HS-27A (cell line): ENCODE measurements at regions not wholly inside any gene's neighbourhood (a gene's known extent, or its start where the extent isn't known, plus 50 kb on each side); places are given as distances from the start of the nearest gene placed in this dataset.

Experiments
- DNase-seq: peaks from one replicate; pipeline ENCODE4 v3.0.0-alpha.2; 2012; ENCODE audit warnings: low read depth, missing footprints

DNA sequence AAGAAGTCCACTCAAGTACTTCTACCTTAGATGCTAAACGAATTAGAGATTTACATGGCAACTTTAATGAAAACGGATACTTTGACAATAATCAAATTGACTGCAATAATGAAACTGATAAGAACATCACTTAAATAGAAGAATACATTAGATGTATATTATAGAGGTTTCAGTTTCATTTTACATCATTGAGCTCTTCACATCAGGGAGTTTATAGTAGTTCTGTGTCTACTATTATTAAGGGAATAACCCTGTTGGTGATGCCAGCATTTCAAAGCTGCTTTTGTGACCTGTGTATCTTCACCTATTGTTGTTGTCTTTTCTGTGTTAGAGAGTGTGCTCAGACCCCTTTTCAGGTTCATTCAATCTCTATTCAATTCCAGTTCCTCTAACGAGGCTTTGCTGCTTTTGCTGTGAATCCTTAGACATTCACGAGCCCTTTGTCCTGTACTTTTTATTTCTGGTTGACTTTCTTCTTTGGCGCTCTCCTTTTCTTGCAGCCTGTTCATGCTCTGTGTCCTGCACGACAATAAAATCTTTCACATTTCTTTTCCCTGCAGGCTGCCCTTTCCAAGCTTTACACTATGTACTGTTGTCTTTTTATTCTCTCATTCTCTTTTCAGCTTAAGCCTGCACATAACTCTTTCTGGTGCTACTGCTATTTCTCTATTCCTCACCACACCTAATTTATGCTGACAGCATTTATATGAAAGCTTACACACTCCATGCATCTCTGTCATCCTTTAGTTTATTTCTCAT, 232.1 kb downstream of the CPE start:
- no peak for DNase-seq

DNA sequence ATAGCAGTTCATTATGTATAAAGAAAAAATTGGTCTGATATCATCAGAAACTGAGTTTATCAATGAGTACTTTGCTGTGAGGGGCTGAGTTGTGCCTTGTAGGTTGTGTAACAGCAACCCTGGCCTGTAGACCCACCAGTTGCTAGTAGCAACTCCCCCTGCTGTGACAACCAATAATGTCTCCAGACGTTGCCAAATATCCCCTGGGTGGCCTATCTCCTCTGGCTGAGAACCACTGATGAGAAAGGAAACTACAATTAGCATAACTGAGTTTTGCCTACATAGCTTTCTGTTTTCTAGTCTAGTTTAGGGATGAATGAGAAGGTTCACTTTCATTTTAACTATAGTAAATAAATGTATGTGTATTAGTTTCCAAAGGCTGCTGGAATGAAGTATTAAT, 234.1 kb downstream of the CPE start:
- DNase-seq = no peak

DNA sequence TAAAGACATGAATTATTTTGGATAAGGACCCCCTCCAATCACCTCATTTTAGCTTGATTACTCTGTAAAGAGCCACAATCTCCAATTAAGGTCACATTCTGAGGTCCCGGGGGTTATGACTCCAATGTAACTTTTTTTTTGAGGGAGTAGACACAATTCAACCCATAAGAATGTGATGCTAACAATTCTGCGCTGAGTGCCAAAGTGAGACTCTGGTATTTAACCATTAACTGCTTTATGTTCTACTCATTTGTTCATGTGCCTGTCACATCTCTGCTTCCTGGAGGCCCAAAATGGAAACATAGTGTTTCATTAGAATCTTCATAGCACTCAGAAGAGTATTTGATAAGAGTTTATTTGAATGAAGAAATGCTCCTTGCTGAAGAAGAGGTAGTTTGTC, 234.8 kb downstream of the CPE start:
- no peak for DNase-seq

DNA sequence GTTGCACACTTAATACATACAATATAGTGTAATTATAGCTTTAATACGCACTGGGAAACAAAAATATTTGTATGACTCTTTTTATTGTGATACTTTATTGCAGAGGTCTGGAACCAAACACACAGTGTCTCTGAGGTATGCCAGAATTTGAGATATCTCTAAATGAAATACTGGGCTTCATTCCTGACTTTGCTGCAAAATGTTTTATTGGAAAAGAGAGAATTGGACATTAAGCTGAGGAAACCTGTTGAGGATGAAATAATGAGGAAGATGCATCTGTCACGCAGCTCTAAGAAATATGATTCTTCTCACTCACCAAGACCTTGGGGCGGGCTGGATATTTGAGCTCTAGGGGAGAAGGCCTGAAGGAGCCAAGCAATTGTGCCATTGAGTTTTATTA, 242.1 kb downstream of the CPE start:
- DNase-seq = no peak

DNA sequence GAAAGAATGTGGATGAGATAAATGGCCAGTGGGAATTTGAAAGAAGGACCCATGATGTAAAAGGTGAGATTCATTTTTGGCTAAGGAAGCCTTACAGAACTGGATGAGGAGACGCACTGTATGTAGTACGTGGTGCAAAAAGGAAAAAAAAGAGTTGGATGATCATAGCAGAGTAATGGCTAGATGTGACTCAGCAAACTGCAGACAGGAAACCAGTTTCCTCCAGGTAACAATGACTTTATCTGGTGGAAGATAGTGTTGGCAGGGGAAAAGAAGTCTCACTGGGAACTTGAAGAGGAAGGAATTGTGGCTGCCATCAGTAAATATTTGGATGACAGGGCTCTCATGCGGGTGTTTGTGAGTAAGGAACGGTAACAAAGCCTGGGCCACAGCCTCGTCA, 243.2 kb downstream of the CPE start:
- DNase-seq = no peak

DNA sequence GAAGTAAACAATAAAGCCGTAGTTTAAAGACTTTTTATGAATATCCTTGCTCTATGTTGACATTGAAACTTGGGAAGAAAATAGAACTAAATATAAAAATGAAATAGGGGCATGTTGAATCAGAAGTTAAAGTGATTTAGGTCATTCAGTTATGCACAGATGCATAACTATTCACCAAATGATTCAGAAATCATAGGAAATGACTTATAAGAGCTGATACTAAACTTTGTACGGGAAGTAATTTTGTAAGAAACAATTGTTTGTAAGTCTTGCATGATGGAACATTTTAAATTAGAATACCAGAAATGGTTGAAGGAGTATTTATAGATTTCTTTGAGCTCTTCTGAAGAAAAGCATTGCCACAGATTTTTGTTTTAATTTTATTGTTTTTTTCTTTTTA, 246.5 kb downstream of the CPE start:
- DNase-seq = no peak

DNA sequence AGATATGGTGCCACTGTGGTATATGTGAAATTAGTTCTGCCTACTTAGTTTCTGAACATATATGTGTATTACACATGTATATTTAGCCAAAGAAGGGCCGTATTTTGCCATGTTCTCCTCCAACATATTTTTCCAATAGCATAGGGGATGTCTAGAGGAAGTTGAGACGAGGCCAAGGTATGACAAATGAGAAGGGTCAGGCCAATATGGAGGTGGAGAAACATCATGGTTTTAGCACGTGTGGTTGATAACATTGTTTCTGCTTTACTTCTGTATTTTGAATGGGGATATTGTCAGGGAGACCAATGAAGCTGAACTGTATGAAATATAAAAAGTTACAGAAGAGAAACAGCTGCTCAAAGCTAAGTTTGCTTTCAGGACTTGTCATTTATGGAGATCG, 246.7 kb upstream of the TLL1 start:
- no peak for DNase-seq

DNA sequence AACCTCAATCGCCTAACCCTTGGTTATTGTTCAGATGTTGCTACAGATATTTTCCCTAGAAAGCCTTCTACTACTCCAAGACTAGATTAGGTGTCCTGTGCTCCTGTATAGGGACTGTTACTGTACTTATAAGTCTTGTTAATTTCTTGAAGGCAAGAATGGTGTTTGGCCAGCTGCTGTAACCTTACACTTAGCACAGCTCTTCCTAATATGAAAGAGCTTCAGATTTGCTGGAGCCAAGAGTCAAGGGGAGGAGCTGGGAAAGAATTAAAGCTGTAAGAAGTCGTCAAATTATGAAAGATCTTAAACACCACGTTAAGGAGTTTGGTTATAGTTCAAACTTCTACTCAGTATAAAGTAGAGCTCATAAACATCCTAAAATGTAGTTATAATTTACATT, 245.9 kb upstream of the TLL1 start:
- no peak for DNase-seq

DNA sequence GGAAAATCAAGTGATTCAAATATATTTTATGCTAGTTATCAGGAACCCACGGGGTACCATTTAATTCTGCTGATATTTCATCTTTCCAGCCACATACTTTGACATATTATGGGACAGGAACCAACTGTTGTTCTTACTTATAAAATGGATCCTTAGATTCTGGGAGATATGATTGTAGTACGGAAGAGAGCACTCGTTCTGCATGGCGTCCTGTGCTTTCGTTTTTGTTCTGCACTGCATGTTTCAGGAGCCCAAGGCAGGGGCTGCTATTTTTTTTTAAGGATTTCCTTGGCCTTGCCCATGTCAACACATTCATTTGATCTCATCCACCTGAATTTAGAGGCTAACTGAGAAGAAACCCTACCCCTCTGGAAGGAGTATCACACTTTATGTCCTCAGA, 245.5 kb upstream of the TLL1 start:
- DNase-seq = no peak

DNA sequence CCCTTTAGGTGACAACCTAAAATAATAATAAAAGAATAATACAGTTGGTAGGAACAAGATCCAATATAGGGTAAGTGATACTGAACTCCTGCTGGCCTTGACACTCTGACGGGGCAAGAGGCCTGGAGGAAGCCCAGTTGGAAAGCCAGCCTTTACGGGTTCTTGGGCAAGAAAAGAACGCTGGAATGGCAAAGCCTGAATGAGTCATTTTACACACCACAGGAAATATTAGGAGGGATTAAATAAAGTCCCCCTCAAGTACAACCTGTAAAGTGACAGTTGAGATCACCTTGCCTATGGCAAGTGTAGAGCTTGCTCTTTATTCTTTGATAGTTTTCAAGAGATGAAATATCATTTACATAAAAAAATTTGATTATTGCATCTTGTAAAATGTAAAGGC, 244.5 kb upstream of the TLL1 start:
- no peak for DNase-seq

DNA sequence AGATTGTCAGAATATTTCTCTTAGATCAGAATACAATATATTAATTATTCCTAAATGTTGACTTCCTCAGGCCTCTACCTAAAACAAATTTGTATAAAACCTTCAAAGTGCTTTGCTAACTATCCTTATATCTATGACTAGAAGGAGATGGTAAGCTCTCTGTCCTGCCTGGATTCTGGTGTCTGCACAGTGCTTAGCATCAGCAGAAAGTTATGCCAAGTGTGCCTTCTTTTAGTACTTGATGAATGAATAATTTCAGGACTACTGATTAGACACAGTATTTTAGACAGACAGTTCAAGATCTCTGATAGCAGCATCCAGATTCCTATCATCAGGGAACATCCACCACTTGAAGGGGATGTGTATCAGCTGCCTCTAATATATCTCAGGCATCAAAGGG, 242.4 kb upstream of the TLL1 start:
- no peak for DNase-seq

DNA sequence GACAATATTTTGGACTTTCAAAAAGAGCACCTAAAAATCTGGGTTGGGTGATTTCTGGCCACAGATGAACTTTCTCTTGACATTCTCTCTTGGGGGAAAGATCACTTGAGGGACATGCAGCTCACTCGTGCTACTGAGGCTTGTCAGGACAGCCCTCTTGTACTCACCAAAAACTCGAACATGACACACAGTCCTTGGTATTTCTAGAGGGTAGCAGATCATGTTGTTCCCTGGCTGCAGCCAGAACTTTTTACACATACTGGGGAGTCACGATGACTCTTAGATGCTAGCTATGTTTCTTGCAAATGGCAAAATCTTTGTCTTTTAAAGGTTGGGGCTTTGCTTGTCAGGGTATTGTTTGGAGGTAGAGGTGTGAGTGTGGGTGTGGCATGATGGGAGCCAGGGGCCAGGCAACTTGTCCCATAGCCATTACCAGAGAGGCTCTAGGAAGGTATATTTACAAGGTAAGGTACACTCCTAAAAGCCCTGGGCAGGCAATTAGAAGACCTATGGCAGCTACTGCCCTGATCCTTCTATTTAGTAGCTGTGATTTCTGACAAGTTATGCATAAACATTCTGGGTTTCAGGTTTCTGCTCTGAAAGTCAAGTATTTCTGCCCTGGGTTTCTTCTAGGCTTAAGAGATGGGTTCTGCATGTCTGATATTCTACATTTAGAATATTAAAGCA, 241.7 kb upstream of the TLL1 start:
- DNase-seq = no peak

DNA sequence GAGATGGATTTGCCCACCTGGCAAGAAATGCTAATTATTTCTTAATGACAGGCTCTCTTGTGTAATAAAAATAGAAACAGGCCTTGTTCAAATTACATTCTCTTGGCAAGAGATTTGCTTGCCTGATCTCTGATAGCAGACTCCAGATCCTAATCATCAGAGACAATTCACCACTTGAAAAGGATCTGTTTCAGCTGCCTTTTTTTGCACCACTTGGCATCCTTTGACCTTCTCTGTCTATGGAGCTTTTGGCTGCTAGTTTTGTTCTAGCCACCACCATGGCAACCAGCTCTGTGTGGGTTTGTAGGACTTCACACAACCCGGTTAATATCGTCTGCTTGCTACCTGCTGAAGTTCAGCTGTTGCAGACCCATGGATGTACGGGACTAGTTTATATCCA, 241.1 kb upstream of the TLL1 start:
- DNase-seq = no peak

DNA sequence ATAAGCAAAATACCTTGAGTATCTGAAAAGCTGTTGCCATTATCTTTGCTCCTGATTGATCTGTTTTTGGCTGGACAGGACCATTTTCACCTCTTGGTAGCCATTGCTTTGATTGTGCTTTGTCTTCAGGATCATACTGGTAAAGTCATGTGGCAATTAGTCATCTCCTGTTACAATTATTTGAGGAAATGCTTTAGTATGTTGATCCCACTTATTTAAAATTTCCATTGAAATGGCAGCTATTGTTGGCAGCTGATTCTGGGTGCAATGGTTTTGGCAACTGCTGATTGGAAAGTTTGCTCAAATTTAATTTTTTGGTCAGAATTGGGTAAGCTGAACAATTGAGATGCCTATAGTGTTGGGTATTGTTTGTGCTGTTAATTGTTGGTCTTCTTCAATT, 238.3 kb upstream of the TLL1 start:
- no peak for DNase-seq

DNA sequence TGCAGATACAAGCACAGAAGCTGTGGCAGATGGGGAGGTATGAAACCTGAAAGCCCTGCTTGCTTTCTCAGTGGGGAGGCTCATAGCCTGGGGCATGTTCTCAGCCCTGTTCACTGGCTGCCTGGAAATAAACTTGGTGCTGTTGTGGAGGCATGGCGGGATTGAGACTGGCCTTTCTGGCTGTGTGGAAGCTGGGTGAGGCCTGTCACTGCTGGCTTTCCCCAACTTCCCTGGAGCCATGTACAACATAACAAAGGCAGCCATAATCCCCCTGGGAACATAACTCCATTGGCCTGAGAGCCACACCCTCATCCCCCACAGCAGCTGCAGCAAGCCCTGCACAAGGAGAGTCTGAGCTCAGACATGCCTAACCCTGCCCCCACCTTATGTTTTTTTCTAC, 237.7 kb upstream of the TLL1 start:
- no peak for DNase-seq

DNA sequence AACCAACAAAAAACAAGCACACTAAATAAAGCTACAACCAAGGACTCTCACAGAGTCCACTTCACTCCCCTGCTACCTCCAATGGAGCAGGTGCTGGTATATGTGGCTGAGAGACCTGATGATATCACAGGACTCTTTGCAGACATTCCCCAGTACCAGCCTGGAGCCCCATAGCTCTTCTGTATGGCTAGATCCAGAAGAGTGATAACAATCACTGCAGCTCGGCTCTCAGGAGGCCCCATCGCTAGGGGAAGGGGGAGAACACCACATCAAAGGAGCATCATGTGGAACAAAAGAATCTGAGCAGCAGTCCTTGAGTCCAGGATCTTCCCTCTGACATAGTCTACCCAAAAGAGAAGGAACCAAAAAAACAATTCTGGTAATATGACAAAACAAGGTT, 237.1 kb upstream of the TLL1 start:
- DNase-seq = no peak

DNA sequence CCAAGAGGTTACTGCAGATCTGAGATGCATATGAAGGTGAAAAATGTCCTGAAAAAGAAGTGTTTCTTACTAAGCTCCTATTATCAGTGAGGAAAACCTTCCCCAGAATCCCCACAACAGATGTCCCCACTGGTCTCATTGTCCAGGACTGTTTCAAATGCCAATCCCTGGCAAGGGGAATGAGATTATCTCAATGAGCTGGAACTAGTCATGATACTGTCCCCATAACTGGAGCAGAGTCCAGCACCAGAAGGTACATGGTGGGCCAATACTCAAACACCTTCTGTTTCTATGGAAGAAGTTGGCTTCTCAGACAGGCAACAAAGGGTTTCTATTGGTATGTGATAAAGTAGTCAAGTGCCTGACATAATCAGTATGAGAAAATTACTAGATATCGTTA, 221.1 kb upstream of the TLL1 start:
- no peak for DNase-seq

DNA sequence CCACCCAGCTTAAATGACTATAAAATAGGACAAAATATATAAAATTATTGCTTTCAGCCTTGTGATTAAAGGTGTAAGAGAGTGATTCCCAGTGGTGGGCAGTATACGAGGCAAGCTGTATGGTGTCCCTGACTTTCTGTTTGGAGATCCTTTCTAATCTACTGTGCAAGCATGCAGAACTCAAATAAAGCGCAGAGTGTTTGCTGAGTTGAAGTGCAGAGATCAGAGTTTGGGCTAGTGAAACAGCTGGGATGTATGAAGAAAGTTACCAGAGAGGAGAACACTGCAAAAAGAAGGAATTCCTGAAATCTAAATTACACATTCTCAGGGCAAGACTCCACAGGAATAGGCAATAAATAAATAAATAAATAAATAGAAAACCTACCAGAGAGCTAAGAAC, 218.5 kb upstream of the TLL1 start:
- no peak for DNase-seq

DNA sequence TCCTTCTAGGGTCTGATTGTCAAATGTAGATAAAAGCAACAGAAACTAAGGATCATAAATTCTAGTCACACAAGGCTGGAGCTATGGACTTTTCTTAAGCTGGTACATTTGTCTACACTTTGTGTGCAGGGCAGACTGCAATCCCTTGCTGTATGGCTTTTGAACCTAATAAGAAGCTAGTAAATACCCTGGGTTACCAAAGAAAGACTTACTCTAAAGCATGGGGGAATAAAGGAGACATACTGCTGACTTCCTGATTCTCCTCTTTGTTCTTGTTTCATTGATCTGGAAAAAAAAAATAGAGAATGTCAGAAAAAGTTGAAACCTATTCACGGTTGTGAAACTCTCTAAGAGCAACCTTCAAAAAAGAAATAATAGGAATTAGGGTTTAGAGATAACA, 216.6 kb upstream of the TLL1 start:
- DNase-seq = no peak

DNA sequence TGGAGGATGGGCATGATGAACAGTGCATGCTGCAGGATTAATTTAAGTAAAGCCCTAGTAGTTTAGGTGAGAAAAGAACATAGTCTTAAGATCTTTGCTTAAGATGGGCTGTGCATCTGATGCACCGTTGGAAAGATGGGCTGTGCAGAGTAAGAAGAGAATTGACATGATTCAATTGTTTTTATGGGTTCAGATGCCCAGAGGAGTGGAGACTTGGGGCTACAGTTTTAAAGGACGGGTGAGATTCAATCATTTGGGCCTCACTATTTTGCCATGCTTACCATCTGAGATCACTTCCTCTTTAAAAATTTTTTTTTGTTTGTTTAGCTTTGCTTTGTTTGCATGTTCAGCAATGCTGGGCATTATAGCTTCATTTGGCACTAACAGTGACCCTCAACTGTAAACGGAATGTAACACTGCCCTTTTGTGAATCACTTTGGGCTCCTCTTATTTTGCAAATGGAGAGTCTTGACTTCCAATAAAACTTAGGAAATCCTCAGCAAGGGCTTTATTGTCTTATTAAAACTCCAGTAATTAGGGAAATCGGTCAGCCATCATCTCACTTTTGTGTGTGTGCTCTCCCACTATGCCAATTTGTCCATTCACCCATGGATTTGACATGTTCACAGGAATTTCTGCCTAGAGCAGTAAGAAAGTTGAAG, 216.1 kb upstream of the TLL1 start:
- DNase-seq = no peak

DNA sequence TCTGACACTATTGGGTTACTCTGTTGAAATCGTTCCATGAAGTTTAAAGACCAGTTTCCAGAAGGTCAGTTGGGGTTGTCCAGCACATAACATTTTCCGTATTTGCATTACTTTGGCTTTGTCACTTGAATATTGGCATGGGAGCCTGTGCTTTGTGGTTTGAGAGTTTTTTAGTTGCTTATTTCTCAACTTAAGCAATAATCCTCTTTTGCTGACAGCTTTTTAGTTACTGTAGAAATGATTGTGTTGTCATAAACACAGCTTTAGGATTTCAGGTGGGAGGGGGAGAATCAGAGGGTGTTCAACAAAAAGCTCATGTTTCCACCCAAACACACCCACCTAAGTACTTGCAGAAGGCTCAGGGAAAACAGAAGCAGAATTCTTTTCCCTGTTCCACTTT, 210.7 kb upstream of the TLL1 start:
- no peak for DNase-seq

DNA sequence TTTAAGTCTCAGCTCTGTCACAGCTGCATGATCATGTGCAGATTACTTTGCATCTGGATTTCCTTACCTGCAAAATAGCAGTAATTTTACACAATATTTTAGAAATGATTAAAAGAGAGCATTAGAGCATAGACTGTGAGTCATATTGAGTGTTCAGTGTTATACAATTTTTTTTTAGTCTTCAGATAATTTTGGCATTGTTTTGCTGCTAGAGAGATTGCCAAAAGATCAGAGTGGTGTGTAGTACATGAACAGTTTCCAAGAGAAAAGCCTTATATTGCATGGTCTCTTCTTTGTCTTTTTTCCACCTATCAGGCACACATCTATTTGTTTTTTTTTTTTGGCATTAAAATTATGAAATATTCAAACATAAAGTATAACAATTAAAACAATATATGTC, 209.6 kb upstream of the TLL1 start:
- DNase-seq = no peak

DNA sequence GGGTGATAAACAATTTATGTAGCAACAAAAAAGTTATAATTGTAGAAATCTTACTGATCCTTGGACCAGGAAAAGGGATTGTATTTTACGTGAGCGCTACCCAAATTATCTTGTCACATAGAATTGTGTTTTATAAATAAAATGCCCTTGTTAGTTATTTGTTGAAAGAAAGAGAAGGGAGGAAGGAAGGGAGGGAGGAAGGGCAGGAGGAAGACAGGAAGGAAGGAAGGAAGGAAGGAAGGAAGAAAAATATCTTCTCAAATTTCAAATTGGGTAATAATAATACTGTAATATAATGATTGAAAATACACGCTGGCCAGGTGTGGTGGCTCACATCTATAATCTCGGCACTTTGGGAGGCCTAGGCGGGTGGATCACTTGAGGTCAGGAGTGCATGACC, 206.2 kb upstream of the TLL1 start:
- DNase-seq = no peak

DNA sequence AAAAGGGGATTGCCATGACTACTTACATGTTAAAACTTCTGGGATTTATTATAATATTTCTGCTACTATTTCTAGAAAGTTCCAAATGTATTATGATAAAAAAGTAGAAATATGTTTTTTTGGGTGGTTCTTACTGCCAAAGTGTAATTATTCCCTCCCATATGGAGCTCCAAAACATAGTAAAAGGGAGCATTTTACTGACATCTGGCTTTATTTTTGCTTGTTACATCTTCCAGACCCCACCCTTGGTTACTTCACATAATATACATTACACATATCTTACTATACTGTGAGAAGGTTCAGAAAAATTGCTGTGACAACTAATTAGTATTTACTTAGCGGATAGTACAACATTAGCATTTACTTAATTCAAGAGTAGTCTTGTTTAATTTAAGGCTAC, 205.1 kb upstream of the TLL1 start:
- DNase-seq = no peak
